ENCODE measurements at regions not wholly inside any gene's neighbourhood (a gene's known extent, or its start where the extent isn't known, plus 50 kb on each side); places are given as distances from the start of the nearest gene placed in this dataset.

DNA sequence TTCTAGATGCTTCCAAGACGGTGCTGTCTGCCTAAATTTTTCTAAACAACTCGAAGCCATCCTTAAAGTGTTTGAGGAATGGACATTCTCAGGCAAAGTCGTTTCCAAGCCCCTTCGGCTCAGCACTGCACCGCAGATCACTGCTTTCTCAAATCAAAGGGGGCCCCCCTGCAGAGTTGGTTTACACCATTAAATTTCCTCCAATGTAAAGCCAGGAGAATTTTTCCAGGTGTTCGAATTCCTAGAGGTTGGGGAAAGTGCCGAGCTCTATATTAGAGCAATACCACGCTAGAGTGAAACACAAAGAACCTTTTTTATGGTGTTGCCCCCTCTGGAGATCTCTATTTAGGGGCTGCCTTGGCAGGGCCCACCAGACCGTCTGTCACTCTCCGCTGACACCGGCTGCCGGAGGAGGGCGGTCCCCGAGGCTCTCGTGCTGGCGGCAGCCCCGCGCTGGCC is 277.9 kb upstream of the NR2F2 start:
- no peaks in the 10 kb centered on the region for H3K36me3 Mint-ChIP-seq (ENCODE audit: low read depth)
- H2AFZ ChIP-seq, result no peak overlapping the region
- no peaks in the 10 kb centered on the region for H3K36me3 ChIP-seq (ENCODE audit: insufficient read depth)
- no peaks in the 10 kb centered on the region for H3K9me2 ChIP-seq (ENCODE audit: insufficient read depth)
- peaks cover 5% of the 10 kb centered on the region; the same call in 1 of the 2 replicates for H3F3A ChIP-seq (replicated peaks; ENCODE audit: low read depth)
- H3K27ac ChIP-seq (ENCODE audit: low read depth), result no peak overlapping the region
- 0 out of 2 replicates have a peak, but pooled peaks cover 10% of the 10 kb centered on the region for H4K20me1 ChIP-seq (replicated peaks; ENCODE audit: insufficient read depth)
- H3K27ac Mint-ChIP-seq, result no peak overlapping the region
- peak; percentile 81 for DNase-seq (ENCODE audit: low spot score)
- H3K27me3 ChIP-seq (ENCODE audit: insufficient read depth), result peaks cover 100% of the 10 kb centered on the region
- ATAC-seq, result peak; percentile 76
- H3K9me3 Mint-ChIP-seq, result no peaks in the 10 kb centered on the region
- H3K4me2 ChIP-seq, result peak overlapping the region; percentile 89
- H3K4me1 ChIP-seq (ENCODE audit: insufficient read depth), result peaks cover 19% of the 10 kb centered on the region
- H3K4me3 ChIP-seq, result peak overlapping the region; percentile 61
- TF ChIP-seq, protein P1, sequence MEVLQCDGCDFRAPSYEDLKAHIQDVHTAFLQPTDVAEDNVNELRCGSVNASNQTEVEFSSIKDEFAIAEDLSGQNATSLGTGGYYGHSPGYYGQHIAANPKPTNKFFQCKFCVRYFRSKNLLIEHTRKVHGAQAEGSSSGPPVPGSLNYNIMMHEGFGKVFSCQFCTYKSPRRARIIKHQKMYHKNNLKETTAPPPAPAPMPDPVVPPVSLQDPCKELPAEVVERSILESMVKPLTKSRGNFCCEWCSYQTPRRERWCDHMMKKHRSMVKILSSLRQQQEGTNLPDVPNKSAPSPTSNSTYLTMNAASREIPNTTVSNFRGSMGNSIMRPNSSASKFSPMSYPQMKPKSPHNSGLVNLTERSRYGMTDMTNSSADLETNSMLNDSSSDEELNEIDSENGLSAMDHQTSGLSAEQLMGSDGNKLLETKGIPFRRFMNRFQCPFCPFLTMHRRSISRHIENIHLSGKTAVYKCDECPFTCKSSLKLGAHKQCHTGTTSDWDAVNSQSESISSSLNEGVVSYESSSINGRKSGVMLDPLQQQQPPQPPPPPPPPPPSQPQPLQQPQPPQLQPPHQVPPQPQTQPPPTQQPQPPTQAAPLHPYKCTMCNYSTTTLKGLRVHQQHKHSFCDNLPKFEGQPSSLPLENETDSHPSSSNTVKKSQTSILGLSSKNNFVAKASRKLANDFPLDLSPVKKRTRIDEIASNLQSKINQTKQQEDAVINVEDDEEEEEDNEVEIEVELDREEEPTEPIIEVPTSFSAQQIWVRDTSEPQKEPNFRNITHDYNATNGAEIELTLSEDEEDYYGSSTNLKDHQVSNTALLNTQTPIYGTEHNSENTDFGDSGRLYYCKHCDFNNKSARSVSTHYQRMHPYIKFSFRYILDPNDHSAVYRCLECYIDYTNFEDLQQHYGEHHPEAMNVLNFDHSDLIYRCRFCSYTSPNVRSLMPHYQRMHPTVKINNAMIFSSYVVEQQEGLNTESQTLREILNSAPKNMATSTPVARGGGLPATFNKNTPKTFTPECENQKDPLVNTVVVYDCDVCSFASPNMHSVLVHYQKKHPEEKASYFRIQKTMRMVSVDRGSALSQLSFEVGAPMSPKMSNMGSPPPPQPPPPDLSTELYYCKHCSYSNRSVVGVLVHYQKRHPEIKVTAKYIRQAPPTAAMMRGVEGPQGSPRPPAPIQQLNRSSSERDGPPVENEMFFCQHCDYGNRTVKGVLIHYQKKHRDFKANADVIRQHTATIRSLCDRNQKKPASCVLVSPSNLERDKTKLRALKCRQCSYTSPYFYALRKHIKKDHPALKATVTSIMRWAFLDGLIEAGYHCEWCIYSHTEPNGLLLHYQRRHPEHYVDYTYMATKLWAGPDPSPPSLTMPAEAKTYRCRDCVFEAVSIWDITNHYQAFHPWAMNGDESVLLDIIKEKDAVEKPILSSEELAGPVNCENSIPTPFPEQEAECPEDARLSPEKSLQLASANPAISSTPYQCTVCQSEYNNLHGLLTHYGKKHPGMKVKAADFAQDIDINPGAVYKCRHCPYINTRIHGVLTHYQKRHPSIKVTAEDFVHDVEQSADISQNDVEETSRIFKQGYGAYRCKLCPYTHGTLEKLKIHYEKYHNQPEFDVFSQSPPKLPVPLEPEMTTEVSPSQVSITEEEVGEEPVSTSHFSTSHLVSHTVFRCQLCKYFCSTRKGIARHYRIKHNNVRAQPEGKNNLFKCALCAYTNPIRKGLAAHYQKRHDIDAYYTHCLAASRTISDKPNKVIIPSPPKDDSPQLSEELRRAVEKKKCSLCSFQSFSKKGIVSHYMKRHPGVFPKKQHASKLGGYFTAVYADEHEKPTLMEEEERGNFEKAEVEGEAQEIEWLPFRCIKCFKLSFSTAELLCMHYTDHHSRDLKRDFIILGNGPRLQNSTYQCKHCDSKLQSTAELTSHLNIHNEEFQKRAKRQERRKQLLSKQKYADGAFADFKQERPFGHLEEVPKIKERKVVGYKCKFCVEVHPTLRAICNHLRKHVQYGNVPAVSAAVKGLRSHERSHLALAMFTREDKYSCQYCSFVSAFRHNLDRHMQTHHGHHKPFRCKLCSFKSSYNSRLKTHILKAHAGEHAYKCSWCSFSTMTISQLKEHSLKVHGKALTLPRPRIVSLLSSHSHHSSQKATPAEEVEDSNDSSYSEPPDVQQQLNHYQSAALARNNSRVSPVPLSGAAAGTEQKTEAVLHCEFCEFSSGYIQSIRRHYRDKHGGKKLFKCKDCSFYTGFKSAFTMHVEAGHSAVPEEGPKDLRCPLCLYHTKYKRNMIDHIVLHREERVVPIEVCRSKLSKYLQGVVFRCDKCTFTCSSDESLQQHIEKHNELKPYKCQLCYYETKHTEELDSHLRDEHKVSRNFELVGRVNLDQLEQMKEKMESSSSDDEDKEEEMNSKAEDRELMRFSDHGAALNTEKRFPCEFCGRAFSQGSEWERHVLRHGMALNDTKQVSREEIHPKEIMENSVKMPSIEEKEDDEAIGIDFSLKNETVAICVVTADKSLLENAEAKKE (CRISPR knock-in tag; IDR thresholded peaks at IDR 0.05), result no peak
- TF ChIP-seq ZNF331 (CRISPR knock-in tag; IDR thresholded peaks at IDR 0.05; ENCODE audit: low read depth), result no peak
- TF ChIP-seq NANOG (IDR thresholded peaks at IDR 0.05; ENCODE audit: borderline replicate concordance), result no peak
- TF ChIP-seq, protein P2, sequence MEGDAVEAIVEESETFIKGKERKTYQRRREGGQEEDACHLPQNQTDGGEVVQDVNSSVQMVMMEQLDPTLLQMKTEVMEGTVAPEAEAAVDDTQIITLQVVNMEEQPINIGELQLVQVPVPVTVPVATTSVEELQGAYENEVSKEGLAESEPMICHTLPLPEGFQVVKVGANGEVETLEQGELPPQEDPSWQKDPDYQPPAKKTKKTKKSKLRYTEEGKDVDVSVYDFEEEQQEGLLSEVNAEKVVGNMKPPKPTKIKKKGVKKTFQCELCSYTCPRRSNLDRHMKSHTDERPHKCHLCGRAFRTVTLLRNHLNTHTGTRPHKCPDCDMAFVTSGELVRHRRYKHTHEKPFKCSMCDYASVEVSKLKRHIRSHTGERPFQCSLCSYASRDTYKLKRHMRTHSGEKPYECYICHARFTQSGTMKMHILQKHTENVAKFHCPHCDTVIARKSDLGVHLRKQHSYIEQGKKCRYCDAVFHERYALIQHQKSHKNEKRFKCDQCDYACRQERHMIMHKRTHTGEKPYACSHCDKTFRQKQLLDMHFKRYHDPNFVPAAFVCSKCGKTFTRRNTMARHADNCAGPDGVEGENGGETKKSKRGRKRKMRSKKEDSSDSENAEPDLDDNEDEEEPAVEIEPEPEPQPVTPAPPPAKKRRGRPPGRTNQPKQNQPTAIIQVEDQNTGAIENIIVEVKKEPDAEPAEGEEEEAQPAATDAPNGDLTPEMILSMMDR (conservative IDR thresholded peaks at IDR 0.05; ENCODE audit: low read depth in 2 of 2), result no peak
- TF ChIP-seq EZH2 (IDR thresholded peaks at IDR 0.05; ENCODE audit: low read depth, unreplicated experiment), result no peak
- no peak for TF ChIP-seq EZH2phosphoT487 (IDR thresholded peaks at IDR 0.05; ENCODE audit: unreplicated experiment)
- no peak for TF ChIP-seq ZNF114 (CRISPR knock-in tag; IDR thresholded peaks at IDR 0.05)
- no peak for TF ChIP-seq CREB1 (CRISPR knock-in tag; IDR thresholded peaks at IDR 0.05; ENCODE audit: low read depth)
- TF ChIP-seq STAT1 (IDR thresholded peaks at IDR 0.05; ENCODE audit: unreplicated experiment), result no peak
- TF ChIP-seq JUNB (IDR thresholded peaks at IDR 0.05; ENCODE audit: unreplicated experiment), result no peak
- TF ChIP-seq, protein P3, sequence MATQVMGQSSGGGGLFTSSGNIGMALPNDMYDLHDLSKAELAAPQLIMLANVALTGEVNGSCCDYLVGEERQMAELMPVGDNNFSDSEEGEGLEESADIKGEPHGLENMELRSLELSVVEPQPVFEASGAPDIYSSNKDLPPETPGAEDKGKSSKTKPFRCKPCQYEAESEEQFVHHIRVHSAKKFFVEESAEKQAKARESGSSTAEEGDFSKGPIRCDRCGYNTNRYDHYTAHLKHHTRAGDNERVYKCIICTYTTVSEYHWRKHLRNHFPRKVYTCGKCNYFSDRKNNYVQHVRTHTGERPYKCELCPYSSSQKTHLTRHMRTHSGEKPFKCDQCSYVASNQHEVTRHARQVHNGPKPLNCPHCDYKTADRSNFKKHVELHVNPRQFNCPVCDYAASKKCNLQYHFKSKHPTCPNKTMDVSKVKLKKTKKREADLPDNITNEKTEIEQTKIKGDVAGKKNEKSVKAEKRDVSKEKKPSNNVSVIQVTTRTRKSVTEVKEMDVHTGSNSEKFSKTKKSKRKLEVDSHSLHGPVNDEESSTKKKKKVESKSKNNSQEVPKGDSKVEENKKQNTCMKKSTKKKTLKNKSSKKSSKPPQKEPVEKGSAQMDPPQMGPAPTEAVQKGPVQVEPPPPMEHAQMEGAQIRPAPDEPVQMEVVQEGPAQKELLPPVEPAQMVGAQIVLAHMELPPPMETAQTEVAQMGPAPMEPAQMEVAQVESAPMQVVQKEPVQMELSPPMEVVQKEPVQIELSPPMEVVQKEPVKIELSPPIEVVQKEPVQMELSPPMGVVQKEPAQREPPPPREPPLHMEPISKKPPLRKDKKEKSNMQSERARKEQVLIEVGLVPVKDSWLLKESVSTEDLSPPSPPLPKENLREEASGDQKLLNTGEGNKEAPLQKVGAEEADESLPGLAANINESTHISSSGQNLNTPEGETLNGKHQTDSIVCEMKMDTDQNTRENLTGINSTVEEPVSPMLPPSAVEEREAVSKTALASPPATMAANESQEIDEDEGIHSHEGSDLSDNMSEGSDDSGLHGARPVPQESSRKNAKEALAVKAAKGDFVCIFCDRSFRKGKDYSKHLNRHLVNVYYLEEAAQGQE (IDR thresholded peaks at IDR 0.05; ENCODE audit: unreplicated experiment), result no peak
- TF ChIP-seq POLR2AphosphoS5 (IDR thresholded peaks at IDR 0.05; ENCODE audit: low read depth), result no peak
- TF ChIP-seq, protein P4, sequence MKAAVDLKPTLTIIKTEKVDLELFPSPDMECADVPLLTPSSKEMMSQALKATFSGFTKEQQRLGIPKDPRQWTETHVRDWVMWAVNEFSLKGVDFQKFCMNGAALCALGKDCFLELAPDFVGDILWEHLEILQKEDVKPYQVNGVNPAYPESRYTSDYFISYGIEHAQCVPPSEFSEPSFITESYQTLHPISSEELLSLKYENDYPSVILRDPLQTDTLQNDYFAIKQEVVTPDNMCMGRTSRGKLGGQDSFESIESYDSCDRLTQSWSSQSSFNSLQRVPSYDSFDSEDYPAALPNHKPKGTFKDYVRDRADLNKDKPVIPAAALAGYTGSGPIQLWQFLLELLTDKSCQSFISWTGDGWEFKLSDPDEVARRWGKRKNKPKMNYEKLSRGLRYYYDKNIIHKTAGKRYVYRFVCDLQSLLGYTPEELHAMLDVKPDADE (IDR thresholded peaks at IDR 0.05), result no peak
- peak overlapping the region; percentile 60 for H3K4me3 Mint-ChIP-seq
- peaks cover 69% of the 10 kb centered on the region for H3K27me3 Mint-ChIP-seq (ENCODE audit: insufficient read depth, low read depth, poor library complexity)
- H3K79me2 ChIP-seq (replicated peaks; ENCODE audit: insufficient read depth), result no peaks in the 10 kb centered on the region
- peaks cover 12% of the 10 kb centered on the region; the same call in 2 of the 3 replicates for H3K4me1 Mint-ChIP-seq
